ENCODE measurements at regions not wholly inside any gene's neighbourhood (a gene's known extent, or its start where the extent isn't known, plus 50 kb on each side); places are given as distances from the start of the nearest gene placed in this dataset.

- no peak for TF ChIP-seq EZH2 (IDR thresholded peaks at IDR 0.05)
- TF ChIP-seq POLR2AphosphoS5 (IDR thresholded peaks at IDR 0.05; ENCODE audit: borderline replicate concordance, low read depth, low read length): no peak
Observed at GRCh38 chr5:144896473-144896872, 725.8 kb downstream of the KCTD16 start.

All from SK-N-MC (cell line).